GM18502 (cell line): ENCODE measurements at regions not wholly inside any gene's neighbourhood (a gene's known extent, or its start where the extent isn't known, plus 50 kb on each side); places are given as distances from the start of the nearest gene placed in this dataset.
"Not testable (repeated sequence)": the region's sequence is repeated elsewhere in the genome, so short reads cannot be mapped to it uniquely, and the experiment has no call there.

ENCODE experiments used
- ATAC-seq: cut with Tn5 transposase; IDR thresholded peaks from one replicate; pipeline ENCODE4 v1.9.1; 2021; ENCODE audit warnings: mild to moderate bottlenecking; ENCODE audit not compliant: unreplicated experiment, poor library complexity

- ATAC-seq: no peak
These were observed 181.5 kb downstream of the CWF19L2 start for GRCh38 chr11:107276077-107276476.

- ATAC-seq: no peak
These were observed 182.0 kb downstream of the CWF19L2 start for GRCh38 chr11:107275632-107276031.

GRCh38 chr11:107274138-107274537 lies 183.5 kb downstream of the CWF19L2 start:
- no peak for ATAC-seq

- no peak for ATAC-seq
These were observed 185.1 kb downstream of the CWF19L2 start for GRCh38 chr11:107272561-107272960.

GRCh38 chr11:107271425-107271824 lies 186.2 kb downstream of the CWF19L2 start:
- ATAC-seq: no peak

- ATAC-seq: no peak
These were observed 188.6 kb downstream of the CWF19L2 start for GRCh38 chr11:107268977-107269376.

- no peak for ATAC-seq
These were observed 191.2 kb downstream of the CWF19L2 start for GRCh38 chr11:107266455-107266854.

GRCh38 chr11:107265591-107266121 lies 192.0 kb downstream of the CWF19L2 start:
- ATAC-seq: no peak

- ATAC-seq: peak; percentile 71
These were observed 193.6 kb downstream of the CWF19L2 start for GRCh38 chr11:107263844-107264563.

- no peak for ATAC-seq
These were observed 197.8 kb downstream of the CWF19L2 start for GRCh38 chr11:107259811-107260221.

GRCh38 chr11:107257710-107258109 lies 199.9 kb downstream of the CWF19L2 start:
- ATAC-seq: no peak

GRCh38 chr11:107253661-107254060 lies 204.0 kb downstream of the CWF19L2 start:
- not testable (repeated sequence) for ATAC-seq

GRCh38 chr11:107252429-107253161 lies 205.0 kb downstream of the CWF19L2 start:
- peak; percentile 95 for ATAC-seq

- no peak for ATAC-seq
These were observed 206.3 kb downstream of the CWF19L2 start for GRCh38 chr11:107251298-107251697.

- no peak for ATAC-seq
These were observed 207.6 kb downstream of the CWF19L2 start for GRCh38 chr11:107250017-107250416.

GRCh38 chr11:107249054-107249453 lies 208.6 kb downstream of the CWF19L2 start:
- ATAC-seq: no peak

- ATAC-seq: no peak
These were observed 210.3 kb downstream of the CWF19L2 start for GRCh38 chr11:107247167-107247861.

- no peak for ATAC-seq
These were observed 213.7 kb downstream of the CWF19L2 start for GRCh38 chr11:107243929-107244328.

GRCh38 chr11:107232451-107232850 lies 214.2 kb upstream of the GUCY1A2 start:
- no peak for ATAC-seq

GRCh38 chr11:107224836-107225235 lies 206.6 kb upstream of the GUCY1A2 start:
- no peak for ATAC-seq

GRCh38 chr11:107222916-107223460 lies 204.7 kb upstream of the GUCY1A2 start:
- ATAC-seq: no peak
